Hepatocyte (in vitro differentiated cells): ENCODE measurements at regions not wholly inside any gene's neighbourhood (a gene's known extent, or its start where the extent isn't known, plus 50 kb on each side); places are given as distances from the start of the nearest gene placed in this dataset.

Experiments
- DNase-seq: peaks from one replicate; pipeline ENCODE4 v3.0.0-alpha.2; 2016; ENCODE audit warnings: low spot score
- H2AFZ ChIP-seq: fragments of 200-600 bp; sonication (generic); 2 replicates; pipeline ENCODE4 v1.6.0; 2016; ENCODE audit warnings: antibody characterized with exemption, mild to moderate bottlenecking
- H3K27ac ChIP-seq: fragments of 200-600 bp; sonication (generic); 2 replicates; pipeline ENCODE4 v1.5.1; 2016; ENCODE audit warnings: mild to moderate bottlenecking
- H3K27me3 ChIP-seq: fragments of 200-600 bp; sonication (generic); 2 replicates; pipeline ENCODE4 v1.6.1; 2016
- H3K36me3 ChIP-seq: fragments of 200-600 bp; sonication (generic); replicated peaks from 2 replicates; pipeline ENCODE4 v1.5.1; 2016; ENCODE audit warnings: low read depth; ENCODE audit not compliant: insufficient read depth
- H3K4me1 ChIP-seq: fragments of 200-600 bp; sonication (generic); 2 replicates; pipeline ENCODE4 v1.5.1; 2016; ENCODE audit warnings: mild to moderate bottlenecking, moderate library complexity; ENCODE audit not compliant: insufficient read depth
- H3K4me2 ChIP-seq: fragments of 200-600 bp; sonication (generic); 2 replicates; pipeline ENCODE4 v1.6.0; 2016
- H3K4me3 ChIP-seq: fragments of 200-600 bp; sonication (generic); 2 replicates; pipeline ENCODE4 v1.5.1; 2016; ENCODE audit warnings: mild to moderate bottlenecking
- H3K79me2 ChIP-seq: fragments of 200-600 bp; sonication (generic); 2 replicates; pipeline ENCODE4 v1.6.0; 2017; ENCODE audit warnings: mild to moderate bottlenecking
- H3K9me2 ChIP-seq: fragments of 200-600 bp; sonication (generic); replicated peaks from 2 replicates; pipeline ENCODE4 v1.6.0; 2017; ENCODE audit warnings: mild to moderate bottlenecking; ENCODE audit not compliant: insufficient read depth
- H3K9me3 ChIP-seq: fragments of 200-600 bp; sonication (generic); 2 replicates; pipeline ENCODE4 v1.5.1; 2016; ENCODE audit warnings: low read depth, mild to moderate bottlenecking
- H4K20me1 ChIP-seq: fragments of 200-600 bp; sonication (generic); 2 replicates; pipeline ENCODE4 v1.6.0; 2016; ENCODE audit warnings: mild to moderate bottlenecking; ENCODE audit not compliant: insufficient read depth, poor library complexity, severe bottlenecking
- CTCF ChIP-seq: fragments of 200-600 bp; sonication (generic); IDR thresholded peaks from 2 replicates; pipeline ENCODE4 v1.5.1; 2016; ENCODE audit warnings: antibody characterized with exemption, mild to moderate bottlenecking; ENCODE audit not compliant: poor library complexity
- EZH2 ChIP-seq: fragments of 200-600 bp; sonication (generic); IDR thresholded peaks from 2 replicates; pipeline ENCODE4 v1.6.1; 2016; ENCODE audit warnings: antibody characterized with exemption, mild to moderate bottlenecking, borderline replicate concordance
- EZH2phosphoT487 ChIP-seq: fragments of 200-600 bp; sonication (generic); IDR thresholded peaks from one replicate; pipeline ENCODE4 v1.6.1; 2018; ENCODE audit warnings: antibody characterized with exemption, mild to moderate bottlenecking, low read depth, moderate library complexity; ENCODE audit not compliant: unreplicated experiment, severe bottlenecking
- WGBS: methylation state at CpG from one replicate; pipeline ENCODE4 v1.1.6; 2016; ENCODE audit warnings: low lambda C conversion rate; ENCODE audit errors: missing lambda C conversion rate; 5-methylcytosine and 5-hydroxymethylcytosine counted together

GRCh38 chr2:167817908-167818307, 429.5 kb downstream of the STK39 start:
- no peak for DNase-seq
- Histone ChIP-seq H4K20me1 (no peaks in the 10 kb centered on the region), H3K27ac (no peak overlapping the region), H3K4me3 (no peak overlapping the region), H3K9me2 (no peaks in the 10 kb centered on the region), H3K4me1 (no peaks in the 10 kb centered on the region), H3K79me2 (no peaks in the 10 kb centered on the region), H3K4me2 (no peak overlapping the region), H2AFZ (no peak overlapping the region), H3K36me3 (no peaks in the 10 kb centered on the region), H3K9me3 (no peaks in the 10 kb centered on the region), H3K27me3 (no peaks in the 10 kb centered on the region)
- 92% methylated on average over 4 of the region's 4 CpGs for WGBS
- TF ChIP-seq EZH2phosphoT487 (no peak), CTCF (no peak), EZH2 (no peak)

GRCh38 chr2:167817422-167817821, 430.0 kb downstream of the STK39 start:
- no peak for TF ChIP-seq CTCF
- TF ChIP-seq EZH2phosphoT487, result no peak
- no peak for TF ChIP-seq EZH2
- H2AFZ ChIP-seq, result no peak overlapping the region
- H3K36me3 ChIP-seq, result no peaks in the 10 kb centered on the region
- no peaks in the 10 kb centered on the region for H4K20me1 ChIP-seq
- H3K79me2 ChIP-seq, result no peaks in the 10 kb centered on the region
- H3K9me3 ChIP-seq, result no peaks in the 10 kb centered on the region
- H3K4me1 ChIP-seq, result no peaks in the 10 kb centered on the region
- H3K4me3 ChIP-seq, result no peak overlapping the region
- no peak overlapping the region for H3K4me2 ChIP-seq
- H3K9me2 ChIP-seq, result no peaks in the 10 kb centered on the region
- no peak overlapping the region for H3K27ac ChIP-seq
- WGBS, result 95% methylated on average over 1 of the region's 1 CpG
- no peak for DNase-seq
- H3K27me3 ChIP-seq, result no peaks in the 10 kb centered on the region

- Histone ChIP-seq H3K27ac (no peak overlapping the region), H3K27me3 (no peaks in the 10 kb centered on the region), H2AFZ (no peak overlapping the region), H3K4me1 (no peaks in the 10 kb centered on the region), H3K4me3 (no peak overlapping the region), H3K9me2 (no peaks in the 10 kb centered on the region), H3K79me2 (no peaks in the 10 kb centered on the region), H3K36me3 (no peaks in the 10 kb centered on the region), H4K20me1 (no peaks in the 10 kb centered on the region), H3K4me2 (no peak overlapping the region), H3K9me3 (no peaks in the 10 kb centered on the region)
- 39% methylated on average over 1 of the region's 1 CpG for WGBS
- TF ChIP-seq CTCF, result no peak
- no peak for TF ChIP-seq EZH2phosphoT487
- no peak for TF ChIP-seq EZH2
- no peak for DNase-seq
These were observed 430.5 kb downstream of the STK39 start for GRCh38 chr2:167816874-167817290.
